Trophoblast cell (in vitro differentiated cells and primary cell): ENCODE measurements at regions not wholly inside any gene's neighbourhood (a gene's known extent, or its start where the extent isn't known, plus 50 kb on each side); places are given as distances from the start of the nearest gene placed in this dataset.
A peak's percentile ranks its signal among the peaks of the same experiment; 100 is the strongest.

Experiments used
- DNase-seq, 2 donors: peaks; one replicate each; pipeline ENCODE4 v3.0.0-alpha.2; 2016
- H2AFZ ChIP-seq: 2 replicates; pipeline ENCODE4 v1.6.1; 2013; ENCODE audit warnings: low read length, moderate library complexity, mild to moderate bottlenecking; ENCODE audit not compliant: insufficient read depth, poor library complexity
- H2AK5ac ChIP-seq: 2 replicates; pipeline ENCODE4 v1.6.1; 2013; ENCODE audit warnings: mild to moderate bottlenecking, low read length
- H2BK120ac ChIP-seq: 2 replicates; pipeline ENCODE4 v1.6.1; 2013; ENCODE audit warnings: low read length, mild to moderate bottlenecking, moderate library complexity; ENCODE audit not compliant: insufficient read depth, poor library complexity
- H2BK12ac ChIP-seq: 2 replicates; pipeline ENCODE4 v1.6.1; 2013; ENCODE audit warnings: mild to moderate bottlenecking, low read length, moderate library complexity
- H2BK5ac ChIP-seq: 2 replicates; pipeline ENCODE4 v1.6.1; 2013; ENCODE audit warnings: low read length, low read depth, moderate library complexity, mild to moderate bottlenecking; ENCODE audit not compliant: poor library complexity
- H3K14ac ChIP-seq: 2 replicates; pipeline ENCODE4 v1.6.1; 2013; ENCODE audit warnings: mild to moderate bottlenecking, low read length
- H3K18ac ChIP-seq: 2 replicates; pipeline ENCODE4 v1.6.1; 2013; ENCODE audit warnings: mild to moderate bottlenecking, low read length
- H3K23ac ChIP-seq: 2 replicates; pipeline ENCODE4 v1.6.1; 2013; ENCODE audit warnings: low read length
- H3K27ac ChIP-seq: 2 replicates; pipeline ENCODE4 v1.5.1; 2013; ENCODE audit warnings: low read depth, mild to moderate bottlenecking, inconsistent platforms, low read length, moderate library complexity
- H3K27me3 ChIP-seq: 2 replicates; pipeline ENCODE4 v1.6.1; 2013; ENCODE audit warnings: inconsistent platforms, mild to moderate bottlenecking, low read length, moderate library complexity; ENCODE audit not compliant: insufficient read depth
- H3K36me3 ChIP-seq, 2 experiments: 1 replicate in 1 of 2; 2 replicates in 1 of 2; pipeline ENCODE4 v1.6.1; 2013; ENCODE audit warnings: low read length in 2 of 2, mild to moderate bottlenecking in 2 of 2, moderate library complexity in 1 of 2; ENCODE audit not compliant: insufficient read depth in 2 of 2, control insufficient read depth in 1 of 2
- H3K4ac ChIP-seq: 2 replicates; pipeline ENCODE4 v1.6.1; 2013; ENCODE audit warnings: low read depth, mild to moderate bottlenecking, low read length, moderate library complexity
- H3K4me1 ChIP-seq, 2 experiments: 1 replicate in 1 of 2; 2 replicates in 1 of 2; pipeline ENCODE4 v1.6.1; 2013; ENCODE audit warnings: low read length in 2 of 2, mild to moderate bottlenecking in 2 of 2, moderate library complexity in 1 of 2; ENCODE audit not compliant: insufficient read depth in 2 of 2, control insufficient read depth in 1 of 2
- H3K4me2 ChIP-seq: 2 replicates; pipeline ENCODE4 v1.6.1; 2013; ENCODE audit warnings: inconsistent platforms, mild to moderate bottlenecking, low read length, moderate library complexity
- H3K4me3 ChIP-seq: 2 replicates; pipeline ENCODE4 v1.5.1; 2013; ENCODE audit warnings: mild to moderate bottlenecking, low read depth, low read length, inconsistent platforms
- H3K79me1 ChIP-seq: one replicate; pipeline ENCODE4 v1.6.1; 2013; ENCODE audit warnings: low read length
- H3K79me2 ChIP-seq: 2 replicates; pipeline ENCODE4 v1.6.1; 2013; ENCODE audit warnings: low read length, mild to moderate bottlenecking; ENCODE audit not compliant: control insufficient read depth, insufficient read depth, poor library complexity
- H3K9ac ChIP-seq: 2 replicates; pipeline ENCODE4 v1.6.1; 2013; ENCODE audit warnings: mild to moderate bottlenecking, low read length
- H3K9me3 ChIP-seq: 2 replicates; pipeline ENCODE4 v1.6.1; 2013; ENCODE audit warnings: low read depth, mild to moderate bottlenecking, control low read depth, inconsistent platforms, low read length; ENCODE audit not compliant: insufficient read depth
- H4K12ac ChIP-seq: 2 replicates; pipeline ENCODE4 v1.6.1; 2013; ENCODE audit warnings: low read depth, mild to moderate bottlenecking, low read length, moderate library complexity
- H4K8ac ChIP-seq: 2 replicates; pipeline ENCODE4 v1.6.1; 2013; ENCODE audit warnings: low read depth, mild to moderate bottlenecking, low read length, moderate library complexity
- H4K91ac ChIP-seq: one replicate; pipeline ENCODE4 v1.6.1; 2013; ENCODE audit warnings: low read depth, mild to moderate bottlenecking, low read length, moderate library complexity
- WGBS: extraction: QIAGEN DNeasy Blood & Tissue Kit; methylation state at CpG from one replicate; pipeline ENCODE4 v1.1.7; 2013; ENCODE audit warnings: missing lambda C conversion rate; ENCODE audit not compliant: insufficient read length, insufficient coverage; ENCODE audit errors: extremely low coverage; 5-methylcytosine and 5-hydroxymethylcytosine counted together

DNA sequence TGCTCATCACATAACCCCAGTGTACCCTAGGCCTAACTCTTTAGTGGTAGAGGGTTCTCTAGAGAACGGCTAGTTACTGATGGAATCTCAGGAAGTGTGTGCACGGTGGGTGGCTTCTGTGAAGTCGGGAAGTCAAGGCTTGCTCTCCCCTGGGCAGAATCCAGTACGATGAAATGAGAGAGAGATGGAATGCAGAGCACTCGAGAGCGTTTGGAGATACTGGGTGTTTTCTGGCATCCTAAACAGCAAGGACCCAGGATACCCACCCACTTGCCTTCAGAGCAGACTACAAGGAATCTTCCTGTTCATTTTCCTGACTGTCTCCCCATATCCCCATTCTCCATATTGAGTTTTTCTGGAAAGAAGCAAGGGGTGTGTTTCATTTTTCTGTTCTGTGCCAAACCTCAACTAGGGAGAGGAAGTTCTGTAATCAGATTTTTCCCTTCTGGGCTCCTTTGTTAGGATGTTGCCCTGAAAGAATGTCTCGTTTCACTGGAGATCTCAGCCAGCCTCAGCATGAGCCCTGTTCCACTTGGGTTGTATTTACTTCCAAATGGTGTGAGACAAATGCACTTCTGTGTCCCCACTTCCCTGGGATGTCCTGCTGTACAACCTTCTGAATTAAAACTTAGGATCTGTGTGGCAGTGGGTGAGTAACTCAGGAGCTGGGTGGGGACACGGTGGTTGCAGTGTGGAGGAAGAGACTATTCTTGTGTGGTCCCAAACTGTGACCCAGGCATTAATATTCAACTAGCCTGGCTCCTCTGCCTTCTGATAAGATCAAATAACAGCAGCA is 108.9 kb upstream of the SPRY4 start:
- Histone ChIP-seq H3K36me3 (no peaks in the 10 kb centered on the region), H3K27me3 (no peaks in the 10 kb centered on the region), H4K12ac (no peak overlapping the region), H3K18ac (no peak overlapping the region), H3K79me2 (no peaks in the 10 kb centered on the region), H4K8ac (no peak overlapping the region), H3K27ac (no peak overlapping the region), H3K4me2 (no peak overlapping the region), H2AFZ (no peak overlapping the region), H3K9ac (no peak overlapping the region), H3K14ac (no peak overlapping the region), H3K23ac (no peak overlapping the region), H4K91ac (no peak overlapping the region), H2BK5ac (no peak overlapping the region), H3K79me1 (no peaks in the 10 kb centered on the region), H2BK12ac (no peak overlapping the region), H3K9me3 (no peaks in the 10 kb centered on the region), H2AK5ac (no peak overlapping the region), H3K4ac (no peak overlapping the region), H3K4me3 (no peak overlapping the region), H3K4me1 (peaks cover 0 to 3% of the 10 kb centered on the region in 2 experiments), H2BK120ac (no peak overlapping the region)
- DNase-seq = no peak
- whole genome bisulfite sequencing = no CpG with 5 or more reads among the region's 8 CpGs

DNA sequence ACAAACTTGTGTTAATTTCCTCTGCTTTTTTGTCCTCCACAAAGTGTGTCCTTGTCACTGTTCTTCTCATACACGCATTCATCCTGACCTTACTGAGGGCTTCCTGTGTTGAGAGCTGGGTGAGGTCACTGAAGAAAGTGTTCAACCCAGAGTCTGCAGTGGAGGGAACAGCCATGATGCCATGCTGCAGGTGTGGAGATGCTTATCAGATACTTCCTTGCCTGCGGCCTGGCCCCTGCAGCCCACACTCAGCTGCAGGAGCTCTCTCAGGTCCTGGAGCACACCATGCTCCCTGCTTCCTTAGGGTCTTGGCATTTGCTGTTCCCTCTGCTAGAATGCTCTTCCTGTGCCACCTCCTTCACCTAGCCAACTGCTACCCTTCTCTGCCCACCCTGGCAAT is 108.1 kb upstream of the SPRY4 start:
- peaks cover 0 to 3% of the 10 kb centered on the region in 2 experiments for H3K4me1 ChIP-seq
- no peak overlapping the region for H3K4me2 ChIP-seq
- H4K91ac ChIP-seq = no peak overlapping the region
- no peaks in the 10 kb centered on the region for H3K9me3 ChIP-seq
- no peak overlapping the region for H3K4me3 ChIP-seq
- peak; percentile 18 to 63 for DNase-seq
- H3K14ac ChIP-seq = no peak overlapping the region
- H4K8ac ChIP-seq = no peak overlapping the region
- H2AK5ac ChIP-seq = no peak overlapping the region
- WGBS = no CpG with 5 or more reads among the region's 2 CpGs
- H3K27me3 ChIP-seq = no peaks in the 10 kb centered on the region
- no peak overlapping the region for H3K27ac ChIP-seq
- H3K18ac ChIP-seq = no peak overlapping the region
- H3K79me1 ChIP-seq = no peaks in the 10 kb centered on the region
- H3K36me3 ChIP-seq = no peaks in the 10 kb centered on the region
- H3K79me2 ChIP-seq = no peaks in the 10 kb centered on the region
- no peak overlapping the region for H3K4ac ChIP-seq
- no peak overlapping the region for H3K23ac ChIP-seq
- H2BK12ac ChIP-seq = no peak overlapping the region
- H4K12ac ChIP-seq = no peak overlapping the region
- H2AFZ ChIP-seq = no peak overlapping the region
- H2BK120ac ChIP-seq = no peak overlapping the region
- H2BK5ac ChIP-seq = no peak overlapping the region
- no peak overlapping the region for H3K9ac ChIP-seq

DNA sequence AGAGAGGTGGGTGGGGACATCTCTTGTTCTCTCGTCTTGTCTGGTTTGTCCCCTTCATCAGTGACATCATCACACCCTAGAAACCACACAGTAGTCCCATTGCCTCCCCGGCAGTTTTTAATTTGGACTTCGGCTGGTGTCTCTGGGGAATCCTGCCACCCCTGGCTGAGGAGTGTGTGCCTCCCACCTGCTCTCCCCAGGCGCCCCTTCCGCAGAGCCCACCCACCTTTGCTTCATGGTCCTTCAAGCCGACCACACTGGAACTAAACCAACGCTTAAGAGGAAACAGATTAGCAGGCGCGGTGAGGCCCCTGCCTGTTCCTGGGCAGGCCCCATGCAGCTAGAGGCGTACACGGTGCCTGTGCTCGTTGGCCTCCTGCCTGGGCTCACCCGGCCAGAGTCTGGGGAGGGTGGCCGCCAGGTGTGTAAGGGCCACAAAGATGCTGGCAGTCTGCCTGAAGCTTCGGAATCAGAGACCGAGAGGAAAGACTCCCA is 107.6 kb upstream of the SPRY4 start:
- H4K12ac ChIP-seq = no peak overlapping the region
- no CpG with 5 or more reads among the region's 16 CpGs for WGBS
- no peak overlapping the region for H4K8ac ChIP-seq
- no peak overlapping the region for H3K4me3 ChIP-seq
- no peaks in the 10 kb centered on the region for H3K27me3 ChIP-seq
- no peak overlapping the region for H3K14ac ChIP-seq
- DNase-seq = no peak
- H2AFZ ChIP-seq = no peak overlapping the region
- H3K4ac ChIP-seq = no peak overlapping the region
- H2BK120ac ChIP-seq = no peak overlapping the region
- no peak overlapping the region for H2BK12ac ChIP-seq
- H2AK5ac ChIP-seq = no peak overlapping the region
- H3K4me2 ChIP-seq = no peak overlapping the region
- H3K18ac ChIP-seq = no peak overlapping the region
- no peak overlapping the region for H3K23ac ChIP-seq
- H2BK5ac ChIP-seq = no peak overlapping the region
- no peaks in the 10 kb centered on the region for H3K9me3 ChIP-seq
- no peak overlapping the region for H3K9ac ChIP-seq
- H3K79me2 ChIP-seq = no peaks in the 10 kb centered on the region
- no peaks in the 10 kb centered on the region for H3K36me3 ChIP-seq
- H4K91ac ChIP-seq = no peak overlapping the region
- H3K4me1 ChIP-seq = peaks cover 0 to 3% of the 10 kb centered on the region in 2 experiments
- no peak overlapping the region for H3K27ac ChIP-seq
- H3K79me1 ChIP-seq = no peaks in the 10 kb centered on the region

DNA sequence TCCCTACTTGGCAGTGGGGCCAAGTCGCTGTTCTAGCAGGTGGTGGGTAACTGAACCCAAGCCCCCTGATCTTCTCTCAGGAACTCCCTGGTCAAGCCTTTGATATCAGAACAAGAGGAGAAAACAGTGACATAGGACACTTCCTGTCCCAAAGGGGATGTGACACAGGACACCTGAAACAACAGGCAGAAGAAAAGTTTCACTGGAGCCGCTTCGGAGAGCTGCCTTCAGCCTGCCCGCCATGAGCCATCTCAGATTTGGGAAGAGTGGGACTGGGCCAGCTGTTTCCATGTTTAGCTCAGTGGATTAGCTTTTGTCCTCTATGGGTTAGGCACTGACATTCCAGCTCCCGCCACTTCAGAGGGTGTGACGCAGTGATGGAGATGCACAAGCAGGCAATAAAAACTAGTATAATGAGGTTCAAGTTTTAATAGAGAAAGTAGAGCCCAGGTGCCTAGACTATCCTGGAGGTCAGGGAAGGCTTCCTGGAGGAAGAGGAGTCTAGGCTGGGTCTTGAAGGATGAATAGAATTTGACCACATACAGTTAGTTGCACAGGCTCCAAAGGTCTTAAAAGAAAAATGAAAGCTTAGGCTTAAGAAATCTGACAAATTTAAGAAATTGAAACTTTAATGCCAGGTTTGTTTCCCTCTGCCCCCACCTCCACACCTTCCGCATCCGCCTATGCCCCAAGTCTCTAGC is 104.1 kb upstream of the SPRY4 start:
- H4K91ac ChIP-seq = no peak overlapping the region
- no peak for DNase-seq
- H3K4ac ChIP-seq = no peak overlapping the region
- H2BK12ac ChIP-seq = no peak overlapping the region
- no peak overlapping the region for H3K4me3 ChIP-seq
- H3K79me1 ChIP-seq = no peaks in the 10 kb centered on the region
- H2BK120ac ChIP-seq = no peak overlapping the region
- no peak overlapping the region for H2BK5ac ChIP-seq
- WGBS = no CpG with 5 or more reads among the region's 8 CpGs
- no peak overlapping the region for H3K23ac ChIP-seq
- H3K27ac ChIP-seq = no peak overlapping the region
- no peak overlapping the region for H2AK5ac ChIP-seq
- no peak overlapping the region for H3K18ac ChIP-seq
- no peaks in the 10 kb centered on the region for H3K79me2 ChIP-seq
- H3K4me2 ChIP-seq = no peak overlapping the region
- H3K9me3 ChIP-seq = no peaks in the 10 kb centered on the region
- H2AFZ ChIP-seq = no peak overlapping the region
- H3K27me3 ChIP-seq = no peaks in the 10 kb centered on the region
- H3K4me1 ChIP-seq = peaks cover 0 to 3% of the 10 kb centered on the region in 2 experiments
- H3K36me3 ChIP-seq = no peaks in the 10 kb centered on the region
- no peak overlapping the region for H4K8ac ChIP-seq
- H4K12ac ChIP-seq = no peak overlapping the region
- no peak overlapping the region for H3K14ac ChIP-seq
- no peak overlapping the region for H3K9ac ChIP-seq
